Fibroblast of pulmonary artery (primary cell): ENCODE measurements at regions not wholly inside any gene's neighbourhood (a gene's known extent, or its start where the extent isn't known, plus 50 kb on each side); places are given as distances from the start of the nearest gene placed in this dataset.
"Not testable (repeated sequence)": the region's sequence is repeated elsewhere in the genome, so short reads cannot be mapped to it uniquely, and the experiment has no call there.

Source experiments
- DNase-seq: peaks from one replicate; pipeline ENCODE4 v3.0.0-alpha.2; 2010; ENCODE audit warnings: low read depth
- H3K4me3 ChIP-seq: replicated peaks from 2 replicates; pipeline ENCODE4 v1.5.1; 2011; ENCODE audit warnings: low read depth, mild to moderate bottlenecking, control low read depth, low read length, moderate library complexity
- CTCF ChIP-seq: IDR thresholded peaks from 2 replicates; pipeline ENCODE4 v1.5.1; 2011; ENCODE audit warnings: mild to moderate bottlenecking, control low read depth, low read length, inconsistent platforms; ENCODE audit errors: missing control alignments

DNA sequence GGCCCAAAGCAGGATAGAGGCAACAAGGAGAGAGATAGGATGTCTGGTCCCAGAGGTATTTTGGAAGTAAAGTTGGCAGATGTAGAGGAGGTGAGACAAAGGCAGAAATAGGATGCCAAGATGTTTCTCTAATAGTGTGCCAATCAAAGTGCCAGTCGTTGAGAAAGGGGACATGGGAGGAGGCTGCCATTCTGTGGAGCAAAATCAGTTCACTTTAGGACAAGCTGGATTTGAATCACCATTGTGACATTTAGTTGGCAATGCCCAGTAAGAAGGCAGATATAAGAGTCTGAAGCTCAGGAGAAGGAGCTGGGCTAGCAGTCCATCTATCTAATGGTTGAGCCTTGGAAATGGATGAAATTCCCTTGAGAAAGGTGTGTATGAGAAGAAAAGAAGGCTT, 53.8 kb downstream of the ADRB2 start:
- TF ChIP-seq CTCF, result no peak
- DNase-seq, result no peak
- no peak overlapping the region for H3K4me3 ChIP-seq

- no peak overlapping the region for H3K4me3 ChIP-seq
- no peak for TF ChIP-seq CTCF
- DNase-seq, result no peak
These were observed 54.3 kb downstream of the ADRB2 start for GRCh38 chr5:148880696-148881095.

DNA sequence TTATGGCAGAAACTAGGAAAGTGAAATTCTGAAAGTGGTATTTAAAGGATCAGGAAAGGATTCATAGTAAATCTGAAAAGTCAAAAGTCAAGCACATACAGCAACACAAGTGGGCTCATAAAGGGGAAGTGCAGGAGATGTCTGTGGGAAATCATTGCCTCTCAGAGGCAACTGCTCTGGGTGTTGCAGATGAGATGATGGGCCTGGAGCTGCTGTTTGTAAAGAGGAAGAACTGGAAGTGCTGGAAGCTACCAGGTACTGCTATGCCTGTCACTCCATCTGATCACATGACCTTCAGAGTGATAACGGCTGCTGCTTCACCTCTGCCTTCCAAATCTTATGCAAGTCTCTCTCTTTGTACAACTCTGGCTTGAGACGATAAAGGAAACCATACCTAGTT, 55.9 kb downstream of the ADRB2 start:
- no peak for TF ChIP-seq CTCF
- no peak for DNase-seq
- H3K4me3 ChIP-seq, result no peak overlapping the region

GRCh38 chr5:148884339-148885020, 58.1 kb downstream of the ADRB2 start:
- DNase-seq, result no peak
- no peak overlapping the region for H3K4me3 ChIP-seq
- TF ChIP-seq CTCF, result no peak

DNA sequence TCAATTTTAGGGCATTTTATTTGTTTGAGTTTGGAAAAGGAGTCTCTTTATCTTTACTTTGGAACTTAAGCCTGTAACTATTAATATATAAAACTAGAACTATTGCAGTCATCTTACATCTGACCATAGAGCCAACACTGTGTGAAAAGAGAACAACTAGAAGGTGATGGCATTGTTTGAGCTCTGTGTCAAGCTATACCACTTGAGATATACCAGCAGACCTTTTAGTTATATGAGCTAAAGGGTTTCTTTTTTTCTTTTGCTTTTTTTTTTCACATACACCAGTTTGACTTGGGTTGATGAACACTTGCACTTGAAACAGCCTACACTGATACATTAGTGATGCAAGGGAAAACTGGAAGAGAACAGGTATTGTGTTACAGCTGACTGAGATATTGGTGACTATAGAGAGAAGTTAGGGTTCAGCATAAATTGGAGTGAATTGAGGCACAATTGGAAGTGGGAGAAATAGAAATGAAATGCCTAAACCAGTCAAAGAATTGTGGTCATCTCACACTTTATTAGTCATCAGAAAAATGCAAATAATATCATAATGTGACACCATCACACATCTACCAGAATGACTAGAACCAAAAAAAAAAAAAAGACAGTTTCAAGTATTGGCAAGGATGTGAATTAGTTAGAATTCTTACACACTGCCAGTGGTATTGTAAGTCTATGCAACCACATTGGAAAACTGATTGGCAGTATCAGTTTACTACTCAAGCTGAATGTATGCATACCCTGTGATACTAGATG, 60.9 kb downstream of the ADRB2 start:
- DNase-seq, result no peak
- TF ChIP-seq CTCF, result no peak
- no peak overlapping the region for H3K4me3 ChIP-seq

DNA sequence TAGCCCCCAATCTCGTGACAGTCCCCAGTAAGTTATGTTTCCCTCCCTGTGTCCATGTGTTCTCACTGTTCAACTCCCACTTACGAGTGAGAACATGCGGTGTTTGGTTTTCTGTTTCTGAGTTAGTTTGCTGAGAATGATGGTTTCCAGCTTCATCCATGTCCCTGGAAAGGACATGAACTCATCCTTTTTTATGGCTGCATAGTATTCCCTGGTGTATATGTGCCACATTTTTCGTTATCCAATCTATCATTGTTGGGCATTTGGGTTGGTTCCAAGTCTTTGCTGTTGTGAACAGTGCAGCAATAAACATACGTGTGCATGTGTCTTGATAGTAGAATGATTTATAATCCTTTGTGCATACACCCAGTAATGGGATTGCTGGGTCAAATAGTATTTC, 63.5 kb downstream of the ADRB2 start:
- not testable (repeated sequence) for H3K4me3 ChIP-seq, DNase-seq

DNA sequence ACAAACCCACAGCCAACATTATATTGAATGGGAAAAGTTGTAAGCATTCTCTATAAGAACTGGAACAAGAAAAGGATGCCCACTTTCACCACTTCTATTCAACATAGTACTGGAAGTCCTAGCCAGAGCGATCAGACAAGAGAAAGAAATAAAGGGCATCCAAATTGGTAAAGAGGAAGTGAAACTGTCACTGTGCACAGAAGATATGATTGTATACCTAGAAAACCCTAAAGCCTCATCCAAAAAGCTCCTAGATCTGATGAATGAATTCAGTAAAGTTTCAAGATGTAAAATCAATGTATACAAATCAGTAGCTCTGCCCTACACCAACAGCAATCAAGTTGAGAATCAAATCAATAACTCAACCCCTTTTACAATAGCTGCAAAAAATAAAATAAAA, 69.0 kb downstream of the ADRB2 start:
- not testable (repeated sequence) for H3K4me3 ChIP-seq, DNase-seq

DNA sequence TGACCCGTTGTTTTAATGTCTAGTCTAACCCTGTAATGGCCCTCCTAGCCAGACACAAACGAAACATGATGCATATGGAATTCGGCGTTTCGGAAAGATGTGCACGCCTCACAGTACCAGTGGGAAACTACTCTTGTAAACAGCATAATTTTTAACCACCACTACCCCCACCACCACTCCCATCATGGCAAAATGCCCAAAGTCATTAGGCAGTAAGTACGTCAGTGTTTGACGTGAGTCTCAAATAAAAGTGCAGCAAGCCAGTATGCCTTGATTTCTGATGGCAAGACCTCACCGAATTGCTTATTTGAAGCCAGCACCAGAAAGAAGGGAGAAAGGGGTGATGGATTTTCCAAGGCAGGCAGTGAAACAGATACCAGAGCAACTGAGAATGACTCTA, 71.4 kb downstream of the ADRB2 start:
- no peak for TF ChIP-seq CTCF
- DNase-seq, result no peak
- no peak overlapping the region for H3K4me3 ChIP-seq
